A549 (cell line): ENCODE measurements at regions not wholly inside any gene's neighbourhood (a gene's known extent, or its start where the extent isn't known, plus 50 kb on each side); places are given as distances from the start of the nearest gene placed in this dataset.

Experiments used
- CBX2 ChIP-seq: fragments of 200-600 bp; sonication (generic); IDR thresholded peaks from 2 replicates; pipeline ENCODE4 v1.6.1; 2016; ENCODE audit warnings: low read depth, mild to moderate bottlenecking, borderline replicate concordance
- CEBPB ChIP-seq, 2 experiments: fragments of >200 bp in 1 of 2; sonication (Bioruptor Twin) in 1 of 2; formaldehyde crosslinking in 1 of 2; IDR thresholded peaks; 2 replicates each; pipeline ENCODE4 v1.6.1; 2012 to 2016
- CHD2 ChIP-seq: fragments of 150-350 bp; IDR thresholded peaks from 2 replicates; pipeline ENCODE4 v1.6.1; 2014; ENCODE audit warnings: low read length; ENCODE audit not compliant: partially characterized antibody
- EP300 ChIP-seq, 2 experiments: fragments of >200 bp; sonication (Bioruptor Twin); formaldehyde crosslinking; IDR thresholded peaks; 2 replicates in 1 of 2; 3 replicates in 1 of 2; pipeline ENCODE4 v1.6.1; 2016 to 2017
- JUNB ChIP-seq: fragments of >200 bp; sonication (Bioruptor Twin); formaldehyde crosslinking; IDR thresholded peaks from 2 replicates; pipeline ENCODE4 v1.6.1; 2016
- POLR2A ChIP-seq: IDR thresholded peaks from 2 replicates; pipeline ENCODE4 v1.6.1; 2012; ENCODE audit warnings: mild to moderate bottlenecking, low read length
- POLR2AphosphoS2 ChIP-seq: conservative IDR thresholded peaks from 2 replicates; pipeline ENCODE4 v1.6.1; 2012; ENCODE audit warnings: low read length, improper control_type of control experiment, inconsistent platforms
- RAD21 ChIP-seq, 2 experiments: fragments of >200 bp in 1 of 2; sonication (Bioruptor Twin) in 1 of 2; formaldehyde crosslinking in 1 of 2; IDR thresholded peaks in 1 of 2; conservative IDR thresholded peaks in 1 of 2; 2 replicates in 1 of 2; 3 replicates in 1 of 2; pipeline ENCODE4 v1.6.1; 2012 to 2018; ENCODE audit warnings: inconsistent platforms in 1 of 2
- RFX5 ChIP-seq: fragments of 450-650 bp; IDR thresholded peaks from 2 replicates; pipeline ENCODE4 v1.7.1; 2014; ENCODE audit warnings: antibody characterized with exemption, mild to moderate bottlenecking, moderate library complexity
- RNF2 ChIP-seq: fragments of 200-600 bp; sonication (generic); IDR thresholded peaks from 2 replicates; pipeline ENCODE4 v1.6.1; 2016; ENCODE audit warnings: low read depth, mild to moderate bottlenecking, antibody characterized with exemption, moderate library complexity, borderline replicate concordance
- TP53 ChIP-seq: fragments of 250-450 bp; sonication (Bioruptor Pico); IDR thresholded peaks from 2 replicates; pipeline ENCODE4 v1.5.0; 2021; ENCODE audit warnings: mild to moderate bottlenecking, moderate library complexity
- TF ChIP-seq, protein P1 (sequence below): fragments of >200 bp; sonication (Bioruptor Twin); formaldehyde crosslinking; IDR thresholded peaks from 3 replicates; pipeline ENCODE4 v1.5.1; 2016
- TF ChIP-seq, protein P2 (sequence below): fragments of 200-600 bp; sonication (generic); IDR thresholded peaks from 2 replicates; pipeline ENCODE4 v1.6.1; 2016; ENCODE audit warnings: antibody characterized with exemption, mild to moderate bottlenecking, moderate library complexity

DNA sequence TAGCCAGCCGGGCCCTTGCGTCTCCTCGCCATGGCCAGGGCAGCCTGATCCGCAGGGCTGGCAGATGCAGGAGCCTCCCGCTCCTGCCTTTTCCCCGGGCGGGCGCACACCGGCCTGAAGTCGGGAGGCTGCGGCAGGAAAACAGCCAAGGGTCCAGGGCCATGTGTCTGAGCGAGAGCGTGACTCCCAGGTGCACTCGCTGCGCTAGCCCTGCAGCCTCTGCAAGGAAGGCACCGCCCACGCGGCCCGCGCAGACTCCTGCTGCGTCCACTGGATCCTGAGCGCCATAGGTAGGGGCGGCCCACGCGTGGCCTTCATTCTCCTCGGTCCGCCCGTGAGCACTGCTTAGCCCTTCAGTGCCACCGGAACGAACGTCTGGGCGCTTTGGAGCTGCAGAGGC, 379.9 kb downstream of the TRAM1L1 start:
- no peak for TF ChIP-seq POLR2A
- TF ChIP-seq CEBPB (IDR thresholded peaks at IDR 0.05), result no peak
- TF ChIP-seq, protein P1, sequence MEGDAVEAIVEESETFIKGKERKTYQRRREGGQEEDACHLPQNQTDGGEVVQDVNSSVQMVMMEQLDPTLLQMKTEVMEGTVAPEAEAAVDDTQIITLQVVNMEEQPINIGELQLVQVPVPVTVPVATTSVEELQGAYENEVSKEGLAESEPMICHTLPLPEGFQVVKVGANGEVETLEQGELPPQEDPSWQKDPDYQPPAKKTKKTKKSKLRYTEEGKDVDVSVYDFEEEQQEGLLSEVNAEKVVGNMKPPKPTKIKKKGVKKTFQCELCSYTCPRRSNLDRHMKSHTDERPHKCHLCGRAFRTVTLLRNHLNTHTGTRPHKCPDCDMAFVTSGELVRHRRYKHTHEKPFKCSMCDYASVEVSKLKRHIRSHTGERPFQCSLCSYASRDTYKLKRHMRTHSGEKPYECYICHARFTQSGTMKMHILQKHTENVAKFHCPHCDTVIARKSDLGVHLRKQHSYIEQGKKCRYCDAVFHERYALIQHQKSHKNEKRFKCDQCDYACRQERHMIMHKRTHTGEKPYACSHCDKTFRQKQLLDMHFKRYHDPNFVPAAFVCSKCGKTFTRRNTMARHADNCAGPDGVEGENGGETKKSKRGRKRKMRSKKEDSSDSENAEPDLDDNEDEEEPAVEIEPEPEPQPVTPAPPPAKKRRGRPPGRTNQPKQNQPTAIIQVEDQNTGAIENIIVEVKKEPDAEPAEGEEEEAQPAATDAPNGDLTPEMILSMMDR, result no peak
- no peak for TF ChIP-seq POLR2AphosphoS2
- TF ChIP-seq JUNB, result no peak
- TF ChIP-seq EP300 (IDR thresholded peaks at IDR 0.05), result no peak
- TF ChIP-seq TP53 (CRISPR knock-in tag), result no peak
- TF ChIP-seq CHD2, result no peak
- no peak for TF ChIP-seq RAD21 (conservative IDR thresholded peaks at IDR 0.05 in 1 of 2, IDR thresholded peaks at IDR 0.05 in 1 of 2)
- TF ChIP-seq CBX2, result no peak
- no peak for TF ChIP-seq RNF2
- TF ChIP-seq, protein P2, sequence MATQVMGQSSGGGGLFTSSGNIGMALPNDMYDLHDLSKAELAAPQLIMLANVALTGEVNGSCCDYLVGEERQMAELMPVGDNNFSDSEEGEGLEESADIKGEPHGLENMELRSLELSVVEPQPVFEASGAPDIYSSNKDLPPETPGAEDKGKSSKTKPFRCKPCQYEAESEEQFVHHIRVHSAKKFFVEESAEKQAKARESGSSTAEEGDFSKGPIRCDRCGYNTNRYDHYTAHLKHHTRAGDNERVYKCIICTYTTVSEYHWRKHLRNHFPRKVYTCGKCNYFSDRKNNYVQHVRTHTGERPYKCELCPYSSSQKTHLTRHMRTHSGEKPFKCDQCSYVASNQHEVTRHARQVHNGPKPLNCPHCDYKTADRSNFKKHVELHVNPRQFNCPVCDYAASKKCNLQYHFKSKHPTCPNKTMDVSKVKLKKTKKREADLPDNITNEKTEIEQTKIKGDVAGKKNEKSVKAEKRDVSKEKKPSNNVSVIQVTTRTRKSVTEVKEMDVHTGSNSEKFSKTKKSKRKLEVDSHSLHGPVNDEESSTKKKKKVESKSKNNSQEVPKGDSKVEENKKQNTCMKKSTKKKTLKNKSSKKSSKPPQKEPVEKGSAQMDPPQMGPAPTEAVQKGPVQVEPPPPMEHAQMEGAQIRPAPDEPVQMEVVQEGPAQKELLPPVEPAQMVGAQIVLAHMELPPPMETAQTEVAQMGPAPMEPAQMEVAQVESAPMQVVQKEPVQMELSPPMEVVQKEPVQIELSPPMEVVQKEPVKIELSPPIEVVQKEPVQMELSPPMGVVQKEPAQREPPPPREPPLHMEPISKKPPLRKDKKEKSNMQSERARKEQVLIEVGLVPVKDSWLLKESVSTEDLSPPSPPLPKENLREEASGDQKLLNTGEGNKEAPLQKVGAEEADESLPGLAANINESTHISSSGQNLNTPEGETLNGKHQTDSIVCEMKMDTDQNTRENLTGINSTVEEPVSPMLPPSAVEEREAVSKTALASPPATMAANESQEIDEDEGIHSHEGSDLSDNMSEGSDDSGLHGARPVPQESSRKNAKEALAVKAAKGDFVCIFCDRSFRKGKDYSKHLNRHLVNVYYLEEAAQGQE, result no peak
- TF ChIP-seq RFX5, result no peak
